ENCODE measurements at regions not wholly inside any gene's neighbourhood (a gene's known extent, or its start where the extent isn't known, plus 50 kb on each side); places are given as distances from the start of the nearest gene placed in this dataset.

- Histone ChIP-seq H3K4me1 (no peaks in the 10 kb centered on the region), H3K27me3 (no peaks in the 10 kb centered on the region), H3K36me3 (no peaks in the 10 kb centered on the region), H3K9ac (no peak overlapping the region), H3K4me2 (no peak overlapping the region), H3F3A (ENCODE audit: low read depth) (no peaks in the 10 kb centered on the region), H3K27ac (no peak overlapping the region), H3K9me3 (ENCODE audit: low read depth) (no peaks in the 10 kb centered on the region), H4K20me1 (ENCODE audit: low read depth) (no peaks in the 10 kb centered on the region), H3K4me3 (no peak overlapping the region), H2AFZ (replicated peaks) (no peak overlapping the region), H3K79me2 (ENCODE audit: low read depth) (no peaks in the 10 kb centered on the region)
- no peaks in the 10 kb centered on the region for H3K36me3 Mint-ChIP-seq
- no peak for TF ChIP-seq EZH2phosphoT487 (IDR thresholded peaks at IDR 0.05)
- peak; percentile 5 for TF ChIP-seq CTCF (IDR thresholded peaks at IDR 0.05)
- no peak for TF ChIP-seq EZH2 (IDR thresholded peaks at IDR 0.05)
- H3K27me3 Mint-ChIP-seq (ENCODE audit: insufficient read depth, low read depth), result peaks cover 5% of the 10 kb centered on the region
- no peak overlapping the region for H3K27ac Mint-ChIP-seq
- DNase-seq (ENCODE audit: low spot score), result no peak
- H3K4me3 Mint-ChIP-seq, result no peak overlapping the region
- H3K4me1 Mint-ChIP-seq, result no peaks in the 10 kb centered on the region
- H3K9me3 Mint-ChIP-seq, result no peaks in the 10 kb centered on the region
Measured at GRCh38 chr2:30078521-30078920, 68.3 kb upstream of the YPEL5 start.

- Histone ChIP-seq H3K9ac (no peak overlapping the region), H3K4me3 (no peak overlapping the region), H3K4me2 (no peak overlapping the region), H3F3A (ENCODE audit: low read depth) (no peaks in the 10 kb centered on the region), H3K36me3 (no peaks in the 10 kb centered on the region), H3K79me2 (ENCODE audit: low read depth) (no peaks in the 10 kb centered on the region), H3K27ac (no peak overlapping the region), H3K9me3 (ENCODE audit: low read depth) (no peaks in the 10 kb centered on the region), H4K20me1 (ENCODE audit: low read depth) (no peaks in the 10 kb centered on the region), H3K4me1 (peaks cover 3% of the 10 kb centered on the region), H2AFZ (replicated peaks) (no peak overlapping the region), H3K27me3 (no peaks in the 10 kb centered on the region)
- no peaks in the 10 kb centered on the region for H3K4me1 Mint-ChIP-seq
- no peak for DNase-seq (ENCODE audit: low spot score)
- TF ChIP-seq EZH2 (IDR thresholded peaks at IDR 0.05), result no peak
- no peak for TF ChIP-seq CTCF (IDR thresholded peaks at IDR 0.05)
- no peak for TF ChIP-seq EZH2phosphoT487 (IDR thresholded peaks at IDR 0.05)
- no peak overlapping the region for H3K27ac Mint-ChIP-seq
- no peaks in the 10 kb centered on the region for H3K36me3 Mint-ChIP-seq
- H3K27me3 Mint-ChIP-seq (ENCODE audit: insufficient read depth, low read depth), result no peaks in the 10 kb centered on the region
- no peaks in the 10 kb centered on the region for H3K9me3 Mint-ChIP-seq
- no peak overlapping the region for H3K4me3 Mint-ChIP-seq
Measured at GRCh38 chr2:30084915-30085314, 61.9 kb upstream of the YPEL5 start.

- Histone ChIP-seq H4K20me1 (ENCODE audit: low read depth) (no peaks in the 10 kb centered on the region), H3K79me2 (ENCODE audit: low read depth) (no peaks in the 10 kb centered on the region), H3K27me3 (no peaks in the 10 kb centered on the region), H3K4me1 (peaks cover 3% of the 10 kb centered on the region), H3K27ac (no peak overlapping the region), H3F3A (ENCODE audit: low read depth) (no peaks in the 10 kb centered on the region), H3K4me2 (no peak overlapping the region), H3K9ac (no peak overlapping the region), H3K4me3 (no peak overlapping the region), H3K36me3 (no peaks in the 10 kb centered on the region), H3K9me3 (ENCODE audit: low read depth) (no peaks in the 10 kb centered on the region), H2AFZ (replicated peaks) (no peak overlapping the region)
- DNase-seq (ENCODE audit: low spot score), result no peak
- peaks cover 2% of the 10 kb centered on the region for H3K9me3 Mint-ChIP-seq
- H3K27ac Mint-ChIP-seq, result no peak overlapping the region
- peaks cover 9% of the 10 kb centered on the region for H3K27me3 Mint-ChIP-seq (ENCODE audit: insufficient read depth, low read depth)
- H3K36me3 Mint-ChIP-seq, result no peaks in the 10 kb centered on the region
- TF ChIP-seq EZH2phosphoT487 (IDR thresholded peaks at IDR 0.05) (no peak), EZH2 (IDR thresholded peaks at IDR 0.05) (no peak), CTCF (IDR thresholded peaks at IDR 0.05) (no peak)
- H3K4me1 Mint-ChIP-seq, result no peaks in the 10 kb centered on the region
- no peak overlapping the region for H3K4me3 Mint-ChIP-seq
Measured at GRCh38 chr2:30089171-30089570, 57.6 kb upstream of the YPEL5 start.

DNA sequence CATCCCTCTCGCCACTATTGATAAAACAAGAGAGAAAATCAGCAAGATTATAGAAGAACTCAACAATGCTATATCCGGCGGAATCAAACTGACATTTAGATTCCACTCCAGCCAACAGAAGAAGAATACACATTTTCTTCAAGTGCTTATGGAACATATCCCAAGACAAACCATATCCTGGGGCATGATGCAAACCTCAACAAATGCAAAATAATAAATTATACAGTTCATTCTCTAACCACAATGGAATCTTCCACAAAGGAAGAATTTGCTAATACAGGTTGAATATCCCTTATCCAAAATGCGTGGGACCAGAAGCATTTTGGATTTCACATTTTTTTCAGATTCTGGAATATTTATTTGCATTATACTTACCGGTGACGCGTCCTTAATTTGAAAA lies 51.4 kb upstream of the YPEL5 start:
- no peak overlapping the region for H3K9ac ChIP-seq
- H3K4me2 ChIP-seq, result no peak overlapping the region
- H3K27ac Mint-ChIP-seq, result no peak overlapping the region
- no peaks in the 10 kb centered on the region for H3K27me3 ChIP-seq
- no peaks in the 10 kb centered on the region for H3K36me3 Mint-ChIP-seq
- H3K36me3 ChIP-seq, result no peaks in the 10 kb centered on the region
- no peaks in the 10 kb centered on the region for H3K4me1 ChIP-seq
- H3K4me1 Mint-ChIP-seq, result no peaks in the 10 kb centered on the region
- H3K27me3 Mint-ChIP-seq (ENCODE audit: insufficient read depth, low read depth), result peaks cover 6% of the 10 kb centered on the region
- no peaks in the 10 kb centered on the region for H3K9me3 ChIP-seq (ENCODE audit: low read depth)
- peaks cover 2% of the 10 kb centered on the region for H3K9me3 Mint-ChIP-seq
- DNase-seq (ENCODE audit: low spot score), result no peak
- no peaks in the 10 kb centered on the region for H3F3A ChIP-seq (ENCODE audit: low read depth)
- no peaks in the 10 kb centered on the region for H3K79me2 ChIP-seq (ENCODE audit: low read depth)
- H4K20me1 ChIP-seq (ENCODE audit: low read depth), result no peaks in the 10 kb centered on the region
- H3K27ac ChIP-seq, result no peak overlapping the region
- TF ChIP-seq CTCF (IDR thresholded peaks at IDR 0.05) (no peak), EZH2 (IDR thresholded peaks at IDR 0.05) (no peak), EZH2phosphoT487 (IDR thresholded peaks at IDR 0.05) (no peak)
- H3K4me3 ChIP-seq, result no peak overlapping the region
- H3K4me3 Mint-ChIP-seq, result no peak overlapping the region
- H2AFZ ChIP-seq (replicated peaks), result no peak overlapping the region

All from neural progenitor cell (in vitro differentiated cells).